ENCODE measurements at regions not wholly inside any gene's neighbourhood (a gene's known extent, or its start where the extent isn't known, plus 50 kb on each side); places are given as distances from the start of the nearest gene placed in this dataset.

DNA sequence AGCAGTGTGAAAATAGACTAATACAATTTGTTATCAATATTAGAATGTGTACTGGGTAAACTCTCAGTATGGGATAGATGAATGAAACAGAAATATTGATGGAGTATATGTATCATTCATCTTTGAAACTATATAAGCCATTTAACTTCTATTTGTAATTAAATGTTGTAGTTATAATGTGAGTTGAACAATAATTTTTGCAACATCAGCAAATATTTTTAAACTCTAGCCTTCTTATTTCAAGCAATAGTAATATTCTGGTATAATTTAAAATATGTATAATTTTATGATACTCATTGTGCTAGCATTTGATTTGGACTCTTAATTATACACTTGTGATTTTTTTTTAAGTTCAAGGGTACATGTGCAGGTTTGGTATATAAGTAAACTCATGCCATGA lies 59.6 kb upstream of the RGMB start:
- Histone ChIP-seq H3K9me3 (ENCODE audit: insufficient read depth in 2 of 2, low read depth in 1 of 2, low read length in 1 of 2) (no peaks in the 10 kb centered on the region), H2AFZ (ENCODE audit: low read length) (no peak overlapping the region), H3K23me2 (ENCODE audit: low read depth, low read length) (no peaks in the 10 kb centered on the region), H3K79me1 (ENCODE audit: low read depth, low read length) (no peaks in the 10 kb centered on the region), H2BK12ac (ENCODE audit: low read depth, low read length) (no peak overlapping the region), H4K91ac (replicated peaks; ENCODE audit: insufficient read length, low read length) (no peak overlapping the region), H3K36me3 (ENCODE audit: control insufficient read depth in 2 of 4, insufficient read depth in 4 of 4, low read length in 3 of 4) (no peaks in the 10 kb centered on the region), H4K20me1 (replicated peaks in 1 of 2; ENCODE audit: control insufficient read depth in 1 of 2, insufficient read depth in 2 of 2, low read length in 2 of 2) (no peaks in the 10 kb centered on the region), H4K5ac (ENCODE audit: insufficient read length, low read depth, low read length) (no peak overlapping the region), H2BK120ac (replicated peaks; ENCODE audit: low read depth, low read length) (no peak overlapping the region), H2BK15ac (ENCODE audit: low read length) (no peak overlapping the region), H3K4ac (replicated peaks; ENCODE audit: insufficient read length, low read depth, low read length) (no peak overlapping the region), H4K8ac (ENCODE audit: extremely low read depth, insufficient read depth, low read length) (no peak overlapping the region), H3K9ac (replicated peaks in 1 of 4; ENCODE audit: extremely low read depth in 1 of 4, low read depth in 3 of 4, low read length in 3 of 4) (no peak overlapping the region), H3K14ac (ENCODE audit: insufficient read length) (no peak overlapping the region), H3K4me1 (replicated peaks in 1 of 4; ENCODE audit: control insufficient read depth in 3 of 4, insufficient read depth in 4 of 4, low read length in 3 of 4) (no peaks in the 10 kb centered on the region), H3K4me3 (ENCODE audit: extremely low read depth in 1 of 4, insufficient read depth in 2 of 4, low read depth in 3 of 4, low read length in 4 of 4) (no peak overlapping the region), H3K18ac (ENCODE audit: extremely low read depth, low read length) (no peak overlapping the region), H2BK20ac (ENCODE audit: low read length) (no peak overlapping the region), H3K4me2 (ENCODE audit: insufficient read depth in 1 of 2, low read depth in 2 of 2, low read length in 2 of 2) (no peak overlapping the region), H3K56ac (replicated peaks; ENCODE audit: insufficient read length, low read depth, low read length) (no peak overlapping the region), H3K27me3 (replicated peaks in 1 of 4; ENCODE audit: control insufficient read depth in 3 of 4, extremely low read depth in 1 of 4, insufficient read depth in 3 of 4, low read length in 3 of 4) (no peaks in the 10 kb centered on the region), H3K27ac (ENCODE audit: low read depth, low read length) (no peak overlapping the region), H2AK5ac (ENCODE audit: low read depth, low read length) (no peak overlapping the region), H3K23ac (ENCODE audit: insufficient read length) (no peak overlapping the region), H2BK5ac (ENCODE audit: low read depth, low read length) (no peak overlapping the region), H3K79me2 (ENCODE audit: control insufficient read depth in 1 of 2, insufficient read depth in 2 of 2, low read length in 2 of 2) (no peaks in the 10 kb centered on the region)
- ChIA-PET POLR2A (ENCODE audit: partially characterized antibody) (interaction anchor here (0.7 kb wide), 1 partner anchor 37 kb away, joined by 3 read pairs; no protein-coding TSS in a partner anchor), CTCF (ENCODE audit: partially characterized antibody) (interaction anchor here (0.7 kb wide), 1 partner anchor 20 kb away, joined by 3 read pairs; no protein-coding TSS in a partner anchor)
- FAIRE-seq (no peak), DNase-seq (ENCODE audit: low read depth in 1 of 2, low spot score in 2 of 2) (no peak)
- TF ChIP-seq MAFK (IDR thresholded peaks at IDR 0.05; ENCODE audit: low read depth, low read length), result peak; percentile 94; the same call in 1 of the 2 replicates
- TF ChIP-seq ASH2L (IDR thresholded peaks at IDR 0.05; ENCODE audit: low read length), result no peak

All from H1 (cell line).